HCT116 (cell line): ENCODE measurements at regions not wholly inside any gene's neighbourhood (a gene's known extent, or its start where the extent isn't known, plus 50 kb on each side); places are given as distances from the start of the nearest gene placed in this dataset.

Source experiments
- CTCF ChIP-seq, 3 experiments: fragments of 200-600 bp in 1 of 3; sonication (generic) in 1 of 3; IDR thresholded peaks in 2 of 3; conservative IDR thresholded peaks in 1 of 3; 2 replicates each; pipeline ENCODE4 v1.5.1; 2012 to 2017; ENCODE audit warnings: low read depth in 2 of 3, low read length in 2 of 3, antibody characterized with exemption in 1 of 3, borderline replicate concordance in 1 of 3, control low read depth in 1 of 3, mild to moderate bottlenecking in 1 of 3, mixed read lengths in 1 of 3, mixed run types in 1 of 3, moderate library complexity in 1 of 3; ENCODE audit not compliant: insufficient read depth in 1 of 3
- MAX ChIP-seq: IDR thresholded peaks from 2 replicates; pipeline ENCODE4 v1.6.1; 2012
- POLR2A ChIP-seq: IDR thresholded peaks from 2 replicates; pipeline ENCODE4 v1.7.0; 2011; ENCODE audit warnings: borderline replicate concordance; ENCODE audit not compliant: insufficient read depth, insufficient read length; ENCODE audit errors: extremely low read depth
- RAD21 ChIP-seq: IDR thresholded peaks from 2 replicates; pipeline ENCODE4 v1.6.1; 2012; ENCODE audit warnings: low read depth, mild to moderate bottlenecking
- SP1 ChIP-seq: IDR thresholded peaks from 2 replicates; pipeline ENCODE4 v1.6.1; 2012; ENCODE audit warnings: low read depth
- SRF ChIP-seq: IDR thresholded peaks from 2 replicates; pipeline ENCODE4 v1.6.1; 2012; ENCODE audit warnings: low read depth
- ZNF274 ChIP-seq: fragments of 200-500 bp; sonication (Bioruptor generic); IDR thresholded peaks from 2 replicates; pipeline ENCODE4 v1.6.1; 2014; ENCODE audit warnings: mild to moderate bottlenecking, low read depth, low read length, inconsistent platforms

GRCh38 chrX:40864972-40865371, 129.6 kb upstream of the MED14 start:
- TF ChIP-seq CTCF (IDR thresholded peaks at IDR 0.05 in 2 of 3, conservative IDR thresholded peaks at IDR 0.05 in 1 of 3; ENCODE audit: borderline replicate concordance in 1 of 3, insufficient read depth in 1 of 3, low read depth in 2 of 3, low read length in 2 of 3) = no peak
- no peak for TF ChIP-seq POLR2A
- no peak for TF ChIP-seq ZNF274
- TF ChIP-seq RAD21 = no peak
- TF ChIP-seq SP1 = no peak
- TF ChIP-seq MAX = no peak
- no peak for TF ChIP-seq SRF
